Endometrial microvascular endothelial cells (primary cell): ENCODE measurements at regions not wholly inside any gene's neighbourhood (a gene's known extent, or its start where the extent isn't known, plus 50 kb on each side); places are given as distances from the start of the nearest gene placed in this dataset.

Source experiments
- in situ Hi-C: cut with HindIII; loops from 2 replicates; pipeline ENCODE4 v1.10.0; 2017; ENCODE audit warnings: low sequenced_read_pairs, low pct_unique_long_range_greater_than_20kb; ENCODE audit errors: inconsistent ontology term

GRCh38 chr1:30051777-30052176, 671.6 kb downstream of the MATN1 start:
- in situ Hi-C loops = no loop called here

- in situ Hi-C loops = no loop called here
These were observed 673.6 kb downstream of the MATN1 start for GRCh38 chr1:30049748-30050296.

- in situ Hi-C loops = no loop called here
These were observed 674.5 kb downstream of the MATN1 start for GRCh38 chr1:30048905-30049304.

GRCh38 chr1:30047576-30047975, 675.8 kb downstream of the MATN1 start:
- in situ Hi-C loops = no loop called here

DNA sequence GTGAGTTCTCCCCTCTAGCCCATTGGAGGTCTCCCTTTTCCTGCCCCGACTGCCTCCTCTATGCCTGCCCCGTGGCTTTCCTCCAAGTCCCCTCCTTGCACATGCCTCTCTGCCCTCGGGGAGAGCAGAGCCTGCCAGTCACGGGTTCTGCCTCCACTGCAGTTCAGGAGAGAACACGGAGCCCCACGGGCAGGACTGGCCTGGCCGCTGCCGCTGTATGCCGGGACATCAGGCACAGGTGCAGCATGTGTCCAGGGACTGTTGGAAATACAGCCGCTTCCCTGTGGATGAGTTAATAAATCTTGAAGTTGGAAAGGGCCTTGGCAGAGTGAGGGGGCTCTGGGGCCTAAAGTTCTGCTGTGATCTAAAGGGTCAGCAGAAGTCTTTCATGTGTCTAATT, 676.6 kb downstream of the MATN1 start:
- in situ Hi-C loops = no loop called here

GRCh38 chr1:30045304-30046090, 677.9 kb downstream of the MATN1 start:
- in situ Hi-C loops = no loop called here

GRCh38 chr1:30044656-30045144, 678.7 kb downstream of the MATN1 start:
- in situ Hi-C loops = no loop called here

GRCh38 chr1:30043731-30044408, 679.5 kb downstream of the MATN1 start:
- in situ Hi-C loops = no loop called here

DNA sequence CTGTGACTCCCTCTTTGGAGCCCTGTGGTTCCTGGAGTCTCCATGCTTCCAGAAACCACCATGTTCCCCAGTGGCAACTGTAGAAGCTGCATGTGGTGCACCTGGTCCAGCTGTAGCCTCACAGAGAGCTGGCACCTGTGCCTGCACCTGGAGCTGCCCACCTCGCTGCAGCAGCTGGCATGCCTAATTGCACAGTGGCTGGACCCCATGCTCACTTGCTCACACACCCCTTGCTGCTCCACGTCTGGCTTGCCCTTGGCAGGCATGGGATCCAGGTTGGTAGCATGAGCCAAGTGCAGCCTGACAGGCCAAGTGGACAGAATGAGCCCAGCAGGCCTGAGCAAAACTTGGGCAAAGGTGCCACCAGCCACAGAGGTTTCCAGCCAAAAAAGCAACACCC, 680.1 kb downstream of the MATN1 start:
- in situ Hi-C loops = no loop called here

GRCh38 chr1:30042438-30043147, 680.8 kb downstream of the MATN1 start:
- in situ Hi-C loops = no loop called here

DNA sequence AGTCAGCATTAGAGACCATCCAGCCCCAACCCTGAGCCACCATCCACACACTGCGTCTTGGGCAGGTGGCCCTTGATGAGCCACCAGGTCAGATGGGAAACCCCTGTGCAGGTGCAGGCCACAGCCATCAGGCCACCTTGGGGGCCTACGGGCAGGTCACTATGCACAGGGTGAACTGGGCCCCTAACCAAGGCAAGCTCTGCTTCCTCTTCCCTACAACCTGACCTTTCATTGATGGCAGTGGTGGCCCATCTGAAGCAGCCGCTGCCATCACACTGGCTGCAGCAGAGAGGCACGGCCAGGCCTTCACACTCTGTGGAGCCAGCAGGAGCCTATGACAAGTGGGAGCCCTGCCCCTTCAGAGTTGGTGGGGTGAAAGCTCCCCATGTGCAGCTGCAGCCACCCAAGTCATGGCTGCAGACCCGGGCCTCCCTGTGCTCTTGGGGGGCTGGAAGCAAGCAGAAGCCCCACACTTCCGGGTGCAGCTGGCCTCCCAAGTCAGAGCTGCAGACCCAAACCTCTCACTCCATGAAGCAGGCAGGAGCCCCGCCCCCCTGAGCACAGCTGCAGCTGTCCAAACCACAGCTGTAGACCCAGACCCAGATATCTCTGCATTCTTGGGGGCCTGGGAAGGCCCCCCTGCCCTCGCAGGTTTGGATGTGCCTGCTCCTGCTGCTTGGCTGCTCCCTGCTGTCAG, 681.5 kb downstream of the MATN1 start:
- in situ Hi-C loops = no loop called here

- in situ Hi-C loops = no loop called here
These were observed 683.0 kb downstream of the MATN1 start for GRCh38 chr1:30040081-30041019.

- in situ Hi-C loops = no loop called here
These were observed 683.9 kb downstream of the MATN1 start for GRCh38 chr1:30039354-30040080.

DNA sequence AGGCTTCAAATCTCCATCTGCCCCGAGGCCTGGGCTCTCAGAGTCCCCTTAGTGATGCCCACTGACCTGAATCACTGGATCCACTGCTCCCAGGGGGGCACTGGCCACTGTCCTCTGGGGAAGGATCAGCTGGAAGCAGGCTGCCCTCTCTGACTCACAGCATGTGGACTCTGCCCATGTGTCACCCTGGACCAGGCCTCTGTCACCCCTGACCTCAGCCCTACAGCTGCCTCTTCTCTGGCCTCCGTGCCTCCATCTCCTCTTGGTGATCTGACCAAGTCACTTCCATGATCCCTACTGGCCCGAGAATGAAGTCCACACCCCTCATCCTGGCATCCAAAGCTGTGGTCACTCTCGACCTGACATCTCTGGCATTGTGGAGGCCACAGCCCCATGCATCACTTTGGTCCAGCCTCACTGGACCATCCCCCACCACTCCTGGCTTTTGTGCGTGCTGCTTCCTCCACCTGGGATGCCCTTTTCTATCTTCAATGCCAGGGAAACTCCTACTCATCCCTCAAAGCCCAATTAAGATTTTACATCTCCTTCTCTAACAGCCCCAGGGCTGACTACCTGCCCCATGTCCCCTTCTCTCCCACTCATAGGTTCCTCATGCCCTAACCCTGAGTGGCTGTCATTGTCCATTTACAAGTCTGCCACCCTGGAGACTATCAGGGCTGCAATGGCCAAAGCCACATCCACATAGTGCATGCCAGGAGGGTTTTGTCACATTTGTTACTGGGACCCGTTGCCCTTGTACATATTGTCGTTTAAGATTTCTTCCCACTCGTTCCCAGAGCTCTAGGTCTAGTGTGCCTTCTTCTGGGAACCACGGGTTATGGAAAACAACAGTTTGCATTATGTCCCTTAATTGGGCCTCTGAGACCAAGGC, 685.0 kb downstream of the MATN1 start:
- in situ Hi-C loops = no loop called here

DNA sequence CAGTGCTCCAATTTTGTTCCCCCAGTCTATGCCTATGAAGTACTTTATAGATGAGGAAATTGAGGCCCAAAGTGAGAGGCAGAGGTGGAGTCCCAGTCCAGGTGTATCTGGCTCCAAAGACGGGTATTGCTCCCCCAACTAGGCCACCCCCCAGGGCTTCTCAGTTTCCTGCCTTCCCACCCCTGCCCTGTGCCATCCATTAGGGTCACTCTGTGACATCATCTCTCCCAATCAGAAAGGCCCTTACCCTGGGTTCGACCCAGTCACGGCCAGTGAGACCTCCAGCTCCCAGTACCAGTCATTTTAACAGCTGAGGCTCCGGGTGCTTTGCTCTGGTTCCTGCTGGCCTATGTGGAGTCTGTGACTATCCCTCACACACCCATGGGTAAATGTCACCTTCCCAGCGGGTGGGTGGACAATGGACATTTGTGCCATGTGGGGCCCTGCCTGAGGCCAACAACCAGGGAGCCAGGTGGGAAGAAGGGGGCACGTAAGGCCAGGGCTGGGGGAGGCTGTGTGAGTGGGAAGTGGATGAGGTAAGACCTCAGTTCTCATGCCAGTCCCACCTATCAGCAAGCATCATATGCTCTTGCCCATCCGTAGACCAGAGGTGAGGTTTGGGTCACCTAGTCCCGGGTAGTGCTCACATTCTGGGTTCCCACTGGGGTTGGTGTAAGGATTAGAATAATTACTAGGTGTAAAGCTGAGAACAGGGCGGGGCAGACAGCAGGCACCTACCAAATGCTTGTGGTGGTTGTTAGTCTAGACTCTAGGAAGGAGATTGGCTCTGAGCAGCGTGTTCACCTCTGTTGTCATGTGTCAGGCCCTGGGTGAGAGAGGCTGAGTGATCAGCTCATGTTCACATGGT, 685.9 kb downstream of the MATN1 start:
- in situ Hi-C loops = no loop called here
